ENCODE measurements at regions not wholly inside any gene's neighbourhood (a gene's known extent, or its start where the extent isn't known, plus 50 kb on each side); places are given as distances from the start of the nearest gene placed in this dataset.

- TF ChIP-seq CTCF (conservative IDR thresholded peaks at IDR 0.05 in 1 of 2, IDR thresholded peaks at IDR 0.05 in 1 of 2; ENCODE audit: extremely low read depth in 1 of 2, insufficient read depth in 1 of 2, low read depth in 1 of 2, low read length in 2 of 2) (no peak), EZH2 (IDR thresholded peaks at IDR 0.05; ENCODE audit: borderline replicate concordance, low read length) (no peak)
These were observed 342.8 kb downstream of the EIPR1 start for GRCh38 chr2:3034856-3035255.

Measured in mammary epithelial cell (primary cell).